Brain microvascular endothelial cell (primary cell): ENCODE measurements at regions not wholly inside any gene's neighbourhood (a gene's known extent, or its start where the extent isn't known, plus 50 kb on each side); places are given as distances from the start of the nearest gene placed in this dataset.
A peak's percentile ranks its signal among the peaks of the same experiment; 100 is the strongest.

ENCODE experiments used
- DNase-seq: peaks from one replicate; pipeline ENCODE4 v3.0.0-alpha.2; 2020
- H3K27ac ChIP-seq: fragments of 250-450 bp; sonication (Bioruptor Pico); 2 replicates; pipeline ENCODE4 v1.5.1; 2020; ENCODE audit warnings: mild to moderate bottlenecking, moderate library complexity
- H3K27me3 ChIP-seq: fragments of 250-450 bp; sonication (Bioruptor Pico); replicated peaks from 2 replicates; pipeline ENCODE4 v1.5.1; 2020; ENCODE audit warnings: mild to moderate bottlenecking
- H3K36me3 ChIP-seq: fragments of 250-450 bp; sonication (Bioruptor Pico); replicated peaks from 2 replicates; pipeline ENCODE4 v1.5.1; 2020; ENCODE audit warnings: mild to moderate bottlenecking
- H3K4me3 ChIP-seq: 2 replicates; pipeline ENCODE4 v1.5.1; 2011; ENCODE audit warnings: low read depth, mild to moderate bottlenecking, control low read depth, low read length, moderate library complexity
- in situ Hi-C: cut with HindIII; loops from 2 replicates; pipeline ENCODE4 v1.10.0; 2017; ENCODE audit warnings: low sequenced_read_pairs, low pct_ligation_motif_present
- TF ChIP-seq, protein P1 (sequence below): IDR thresholded peaks from 2 replicates; pipeline ENCODE4 v1.5.1; 2011; ENCODE audit warnings: low read depth, mild to moderate bottlenecking, moderate library complexity, low read length, control low read depth, inconsistent platforms; ENCODE audit errors: missing control alignments

DNA sequence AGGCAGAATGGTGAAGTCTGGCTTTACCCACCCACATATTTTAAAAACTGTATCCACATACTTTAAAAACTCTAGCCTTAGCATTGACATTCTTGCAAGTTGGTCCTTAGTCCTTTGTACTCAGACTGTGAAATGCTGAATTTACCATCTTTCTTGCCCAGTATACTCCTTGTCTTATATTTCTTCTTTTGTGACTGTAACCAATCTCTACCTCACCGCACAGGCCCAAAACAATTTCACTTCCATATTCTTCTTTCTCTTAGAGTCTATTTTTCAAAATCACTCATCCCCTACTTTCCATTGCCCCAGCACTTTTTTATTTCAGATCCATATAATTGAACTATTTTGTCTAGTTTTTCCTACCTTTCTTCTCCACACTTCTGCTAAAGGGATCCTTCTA lies 892.4 kb upstream of the B3GALT2 start:
- Histone ChIP-seq H3K4me3 (no peak overlapping the region), H3K27ac (no peak overlapping the region), H3K36me3 (no peaks in the 10 kb centered on the region), H3K27me3 (no peaks in the 10 kb centered on the region)
- TF ChIP-seq, protein P1, sequence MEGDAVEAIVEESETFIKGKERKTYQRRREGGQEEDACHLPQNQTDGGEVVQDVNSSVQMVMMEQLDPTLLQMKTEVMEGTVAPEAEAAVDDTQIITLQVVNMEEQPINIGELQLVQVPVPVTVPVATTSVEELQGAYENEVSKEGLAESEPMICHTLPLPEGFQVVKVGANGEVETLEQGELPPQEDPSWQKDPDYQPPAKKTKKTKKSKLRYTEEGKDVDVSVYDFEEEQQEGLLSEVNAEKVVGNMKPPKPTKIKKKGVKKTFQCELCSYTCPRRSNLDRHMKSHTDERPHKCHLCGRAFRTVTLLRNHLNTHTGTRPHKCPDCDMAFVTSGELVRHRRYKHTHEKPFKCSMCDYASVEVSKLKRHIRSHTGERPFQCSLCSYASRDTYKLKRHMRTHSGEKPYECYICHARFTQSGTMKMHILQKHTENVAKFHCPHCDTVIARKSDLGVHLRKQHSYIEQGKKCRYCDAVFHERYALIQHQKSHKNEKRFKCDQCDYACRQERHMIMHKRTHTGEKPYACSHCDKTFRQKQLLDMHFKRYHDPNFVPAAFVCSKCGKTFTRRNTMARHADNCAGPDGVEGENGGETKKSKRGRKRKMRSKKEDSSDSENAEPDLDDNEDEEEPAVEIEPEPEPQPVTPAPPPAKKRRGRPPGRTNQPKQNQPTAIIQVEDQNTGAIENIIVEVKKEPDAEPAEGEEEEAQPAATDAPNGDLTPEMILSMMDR = no peak
- no peak for DNase-seq
- in situ Hi-C loops = no loop called here

DNA sequence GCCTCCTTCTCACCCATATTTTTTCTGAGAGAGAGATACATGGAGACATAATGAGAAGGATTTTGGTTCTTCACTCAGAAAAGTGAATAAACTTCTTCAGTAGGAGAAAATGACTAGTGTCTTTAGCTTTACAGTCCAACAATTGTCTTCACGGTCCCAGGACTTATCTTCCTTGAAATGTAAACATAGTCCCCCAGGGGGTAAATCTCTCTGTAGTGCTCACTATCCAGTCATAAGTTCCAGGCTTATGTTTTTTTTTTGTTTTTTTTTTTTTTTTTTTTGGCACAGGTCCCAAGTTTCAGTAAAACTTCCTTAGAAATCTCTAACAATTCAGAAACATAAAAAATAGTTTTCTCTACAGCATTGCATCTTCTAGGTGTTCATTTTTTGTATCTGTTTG lies 890.2 kb upstream of the B3GALT2 start:
- Histone ChIP-seq H3K27ac (peak overlapping the region; percentile 43), H3K36me3 (no peaks in the 10 kb centered on the region), H3K27me3 (no peaks in the 10 kb centered on the region), H3K4me3 (no peak overlapping the region)
- TF ChIP-seq, protein P1 = no peak
- in situ Hi-C loops = no loop called here
- peak; percentile 60 for DNase-seq

DNA sequence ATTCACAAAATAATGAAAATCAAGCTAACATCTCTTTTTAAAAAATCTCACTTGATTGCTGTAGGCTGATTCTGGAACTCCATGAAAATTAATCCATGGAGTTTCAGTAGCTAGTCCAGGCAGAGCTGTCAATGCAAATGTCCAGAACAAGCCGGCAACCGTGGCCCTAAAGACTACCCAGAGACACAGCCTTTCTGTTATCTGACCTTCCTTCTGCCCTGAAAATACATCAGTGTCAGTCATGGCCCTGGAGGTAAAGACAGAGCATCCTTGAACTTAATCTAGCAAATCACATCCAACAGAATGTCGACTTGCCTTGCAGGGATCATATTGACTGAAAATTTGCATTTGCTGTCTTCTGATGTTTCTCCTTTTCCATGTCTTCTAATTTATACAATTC lies 887.4 kb upstream of the B3GALT2 start:
- no peaks in the 10 kb centered on the region for H3K36me3 ChIP-seq
- no peak overlapping the region for H3K4me3 ChIP-seq
- no peak for DNase-seq
- TF ChIP-seq, protein P1 = no peak
- H3K27me3 ChIP-seq = no peaks in the 10 kb centered on the region
- no peak overlapping the region for H3K27ac ChIP-seq
- in situ Hi-C loops = no loop called here

DNA sequence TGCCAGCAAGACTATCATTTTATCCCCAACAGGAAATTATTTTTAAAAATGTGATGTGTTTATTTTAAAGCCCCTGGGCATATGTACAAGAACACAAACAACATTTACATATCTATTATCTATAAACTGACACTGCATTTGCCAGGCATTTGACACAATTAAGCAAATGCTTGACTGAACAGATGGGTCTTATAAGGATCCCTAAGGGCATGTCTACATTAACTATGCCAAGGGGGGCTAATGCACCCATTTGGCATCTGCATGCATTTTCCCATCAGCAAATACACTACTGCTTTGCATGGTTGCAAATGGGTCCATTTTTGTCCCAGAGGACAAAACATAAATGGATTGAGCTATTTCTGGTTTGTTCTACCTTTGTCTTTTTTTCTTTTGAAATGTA lies 884.8 kb upstream of the B3GALT2 start:
- Histone ChIP-seq H3K36me3 (no peaks in the 10 kb centered on the region), H3K27me3 (no peaks in the 10 kb centered on the region), H3K4me3 (no peak overlapping the region), H3K27ac (no peak overlapping the region)
- TF ChIP-seq, protein P1 = no peak
- DNase-seq = no peak
- in situ Hi-C loops = no loop called here

DNA sequence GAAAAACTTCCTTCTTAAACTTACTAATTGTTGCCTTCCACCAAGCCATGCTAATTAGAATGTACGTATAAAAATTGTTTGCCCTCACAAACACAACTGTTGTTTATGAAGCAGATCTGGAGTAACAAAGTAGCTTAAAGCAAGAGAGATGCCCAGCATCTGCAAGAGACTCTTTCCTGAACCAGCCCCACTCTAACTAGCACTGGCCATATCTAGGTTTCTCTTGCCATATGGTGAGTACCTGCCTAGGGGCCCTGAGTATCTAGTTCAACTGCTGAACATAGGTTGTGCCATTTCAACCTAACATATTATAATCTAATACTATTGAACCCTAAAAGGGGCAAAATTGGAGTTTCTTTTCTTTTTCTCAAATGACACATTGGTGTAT lies 883.4 kb upstream of the B3GALT2 start:
- Histone ChIP-seq H3K36me3 (no peaks in the 10 kb centered on the region), H3K27ac (no peak overlapping the region), H3K27me3 (no peaks in the 10 kb centered on the region), H3K4me3 (no peak overlapping the region)
- no peak for DNase-seq
- in situ Hi-C loops = no loop called here
- TF ChIP-seq, protein P1 = no peak

DNA sequence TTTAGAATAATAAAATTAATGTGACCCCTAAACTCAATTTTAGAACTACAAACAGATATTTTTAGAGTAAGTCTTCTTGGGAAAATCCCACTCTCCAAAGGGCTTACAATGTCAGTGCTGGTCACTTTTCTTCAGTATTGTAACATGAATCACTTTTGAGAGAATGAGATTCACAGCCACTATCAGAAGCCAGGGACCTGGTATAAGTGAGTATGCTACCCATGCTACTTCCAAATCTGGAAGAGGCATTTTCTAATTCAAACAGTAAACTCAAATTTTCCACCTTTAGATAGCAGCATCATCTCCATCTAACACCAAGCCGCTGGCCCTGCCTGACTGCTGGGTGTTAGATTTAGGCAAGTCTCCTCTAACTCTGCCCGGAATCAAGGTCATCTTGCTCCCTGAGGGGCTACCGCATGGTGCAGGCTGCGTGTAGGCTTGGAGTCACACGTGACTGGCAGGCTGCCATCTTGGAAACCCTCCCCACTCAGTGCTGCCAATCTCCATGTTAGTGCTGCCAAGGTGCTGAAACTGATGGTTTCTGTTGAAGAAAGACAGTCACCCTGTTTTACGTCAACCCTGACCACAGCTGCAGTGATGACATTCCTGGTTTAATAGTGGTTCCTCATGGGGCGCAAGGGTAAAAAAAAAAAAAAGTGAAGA lies 882.9 kb upstream of the B3GALT2 start:
- H3K4me3 ChIP-seq = no peak overlapping the region
- H3K36me3 ChIP-seq = no peaks in the 10 kb centered on the region
- no peak overlapping the region for H3K27ac ChIP-seq
- no peaks in the 10 kb centered on the region for H3K27me3 ChIP-seq
- in situ Hi-C loops = no loop called here
- TF ChIP-seq, protein P1 = no peak
- DNase-seq = no peak
